ENCODE measurements at regions not wholly inside any gene's neighbourhood (a gene's known extent, or its start where the extent isn't known, plus 50 kb on each side); places are given as distances from the start of the nearest gene placed in this dataset.

- no peak for DNase-seq (ENCODE audit: low read depth)
- FAIRE-seq, result no peak
- Histone ChIP-seq H3K27me3 (ENCODE audit: insufficient read depth, low read length) (no peaks in the 10 kb centered on the region), H3K9ac (ENCODE audit: low read length) (no peak overlapping the region), H3K4me2 (ENCODE audit: low read length) (no peak overlapping the region), H3K79me2 (ENCODE audit: insufficient read depth, low read length) (no peaks in the 10 kb centered on the region), H3K4me3 (ENCODE audit: insufficient read depth, low read depth, low read length) (no peak overlapping the region), H4K20me1 (ENCODE audit: insufficient read depth, low read length) (no peaks in the 10 kb centered on the region), H3K9me3 (ENCODE audit: insufficient read depth, low read depth, low read length) (no peaks in the 10 kb centered on the region), H3K36me3 (ENCODE audit: insufficient read depth, low read length) (no peaks in the 10 kb centered on the region), H3K4me1 (ENCODE audit: insufficient read depth, low read length) (peaks cover 14% of the 10 kb centered on the region), H3K27ac (ENCODE audit: low read depth, low read length) (no peak overlapping the region), H2AFZ (ENCODE audit: low read depth, low read length) (no peak overlapping the region)
- H3K27ac Mint-ChIP-seq (ENCODE audit: unreplicated experiment), result no peak overlapping the region
- no peaks in the 10 kb centered on the region for H3K9me3 Mint-ChIP-seq (ENCODE audit: unreplicated experiment)
- H3K36me3 Mint-ChIP-seq (ENCODE audit: low read depth, unreplicated experiment), result no peaks in the 10 kb centered on the region
- H3K4me3 Mint-ChIP-seq (ENCODE audit: unreplicated experiment), result no peak overlapping the region
- no peaks in the 10 kb centered on the region for H3K27me3 Mint-ChIP-seq (ENCODE audit: low read depth, unreplicated experiment)
- H3K4me1 Mint-ChIP-seq (ENCODE audit: low read depth, unreplicated experiment), result peaks cover 34% of the 10 kb centered on the region
- no peak for TF ChIP-seq CTCF (IDR thresholded peaks at IDR 0.05; ENCODE audit: insufficient read depth, low read depth, low read length)
- TF ChIP-seq EZH2 (IDR thresholded peaks at IDR 0.05; ENCODE audit: insufficient read depth, low read length), result no peak
Observed at GRCh38 chr1:234715252-234716014, 105.5 kb upstream of the IRF2BP2 start.

- H3K79me2 ChIP-seq (ENCODE audit: insufficient read depth, low read length), result no peaks in the 10 kb centered on the region
- H3K4me2 ChIP-seq (ENCODE audit: low read length), result no peak overlapping the region
- no peak for DNase-seq (ENCODE audit: low read depth)
- Mint-ChIP-seq H3K27ac (ENCODE audit: unreplicated experiment) (no peak overlapping the region), H3K9me3 (ENCODE audit: unreplicated experiment) (no peaks in the 10 kb centered on the region), H3K4me1 (ENCODE audit: low read depth, unreplicated experiment) (peaks cover 23% of the 10 kb centered on the region), H3K4me3 (ENCODE audit: unreplicated experiment) (no peak overlapping the region), H3K36me3 (ENCODE audit: low read depth, unreplicated experiment) (no peaks in the 10 kb centered on the region), H3K27me3 (ENCODE audit: low read depth, unreplicated experiment) (no peaks in the 10 kb centered on the region)
- TF ChIP-seq CTCF (IDR thresholded peaks at IDR 0.05; ENCODE audit: insufficient read depth, low read depth, low read length) (no peak), EZH2 (IDR thresholded peaks at IDR 0.05; ENCODE audit: insufficient read depth, low read length) (no peak)
- no peaks in the 10 kb centered on the region for H3K36me3 ChIP-seq (ENCODE audit: insufficient read depth, low read length)
- no peak overlapping the region for H3K9ac ChIP-seq (ENCODE audit: low read length)
- H3K4me3 ChIP-seq (ENCODE audit: insufficient read depth, low read depth, low read length), result no peak overlapping the region
- H3K27ac ChIP-seq (ENCODE audit: low read depth, low read length), result no peak overlapping the region
- no peak for FAIRE-seq
- H4K20me1 ChIP-seq (ENCODE audit: insufficient read depth, low read length), result no peaks in the 10 kb centered on the region
- no peaks in the 10 kb centered on the region for H3K27me3 ChIP-seq (ENCODE audit: insufficient read depth, low read length)
- no peak overlapping the region for H2AFZ ChIP-seq (ENCODE audit: low read depth, low read length)
- H3K9me3 ChIP-seq (ENCODE audit: insufficient read depth, low read depth, low read length), result no peaks in the 10 kb centered on the region
- peaks cover 13% of the 10 kb centered on the region for H3K4me1 ChIP-seq (ENCODE audit: insufficient read depth, low read length)
Observed at GRCh38 chr1:234713859-234714258, 103.9 kb upstream of the IRF2BP2 start.

GRCh38 chr1:234713440-234713839, 103.5 kb upstream of the IRF2BP2 start:
- FAIRE-seq (no peak), DNase-seq (ENCODE audit: low read depth) (no peak)
- Histone ChIP-seq H3K4me1 (ENCODE audit: insufficient read depth, low read length) (peaks cover 10% of the 10 kb centered on the region), H3K9me3 (ENCODE audit: insufficient read depth, low read depth, low read length) (no peaks in the 10 kb centered on the region), H3K79me2 (ENCODE audit: insufficient read depth, low read length) (no peaks in the 10 kb centered on the region), H3K9ac (ENCODE audit: low read length) (no peak overlapping the region), H3K4me3 (ENCODE audit: insufficient read depth, low read depth, low read length) (no peak overlapping the region), H3K27me3 (ENCODE audit: insufficient read depth, low read length) (no peaks in the 10 kb centered on the region), H3K36me3 (ENCODE audit: insufficient read depth, low read length) (no peaks in the 10 kb centered on the region), H3K27ac (ENCODE audit: low read depth, low read length) (no peak overlapping the region), H3K4me2 (ENCODE audit: low read length) (no peak overlapping the region), H2AFZ (ENCODE audit: low read depth, low read length) (no peak overlapping the region), H4K20me1 (ENCODE audit: insufficient read depth, low read length) (no peaks in the 10 kb centered on the region)
- H3K27me3 Mint-ChIP-seq (ENCODE audit: low read depth, unreplicated experiment), result no peaks in the 10 kb centered on the region
- H3K4me1 Mint-ChIP-seq (ENCODE audit: low read depth, unreplicated experiment), result peaks cover 21% of the 10 kb centered on the region
- no peaks in the 10 kb centered on the region for H3K9me3 Mint-ChIP-seq (ENCODE audit: unreplicated experiment)
- no peaks in the 10 kb centered on the region for H3K36me3 Mint-ChIP-seq (ENCODE audit: low read depth, unreplicated experiment)
- no peak overlapping the region for H3K4me3 Mint-ChIP-seq (ENCODE audit: unreplicated experiment)
- no peak overlapping the region for H3K27ac Mint-ChIP-seq (ENCODE audit: unreplicated experiment)
- TF ChIP-seq CTCF (IDR thresholded peaks at IDR 0.05; ENCODE audit: insufficient read depth, low read depth, low read length) (no peak), EZH2 (IDR thresholded peaks at IDR 0.05; ENCODE audit: insufficient read depth, low read length) (no peak)

All from astrocyte (in vitro differentiated cells and primary cell).